Gastrocnemius medialis (tissue), 4 donors: ENCODE measurements at regions not wholly inside any gene's neighbourhood (a gene's known extent, or its start where the extent isn't known, plus 50 kb on each side); places are given as distances from the start of the nearest gene placed in this dataset.

ENCODE experiments used
- ATAC-seq, 2 donors: fragments of 150-250 bp; one replicate each; pipeline ENCODE4 v1.9.1; 2016
- DNase-seq, 2 donors: peaks; one replicate each; pipeline ENCODE4 v3.0.0-alpha.2; 2019
- H3K27ac ChIP-seq, 4 donors: fragments of 200-600 bp; sonication (generic); 1 replicate in 1 of 4; 2 replicates in 3 of 4; pipeline ENCODE4 v1.5.1; 2016 to 2018; ENCODE audit warnings: mild to moderate bottlenecking in 2 of 4, moderate library complexity in 1 of 4
- H3K27me3 ChIP-seq, 3 donors: fragments of 200-600 bp; sonication (generic) in 2 of 3; 1 replicate in 1 of 3; 2 replicates in 2 of 3; pipeline versions ENCODE4 v1.5.1 to v1.6.0; 2016 to 2019; ENCODE audit warnings: mild to moderate bottlenecking in 1 of 3, moderate library complexity in 1 of 3
- H3K36me3 ChIP-seq, 2 donors: fragments of 200-600 bp; sonication (generic) in 1 of 2; one replicate each; pipeline ENCODE4 v1.5.1; 2017 to 2018
- H3K4me1 ChIP-seq, 2 donors: fragments of 200-600 bp; sonication (generic) in 1 of 2; one replicate each; pipeline ENCODE4 v1.5.1; 2016 to 2017; ENCODE audit warnings: mild to moderate bottlenecking in 2 of 2
- H3K4me3 ChIP-seq, 4 donors: fragments of 200-600 bp; sonication (generic) in 3 of 4; 1 replicate in 1 of 4; 2 replicates in 3 of 4; pipeline ENCODE4 v1.5.1; 2016 to 2019; ENCODE audit warnings: mild to moderate bottlenecking in 2 of 4
- H3K9me3 ChIP-seq, 3 donors: fragments of 200-600 bp; sonication (generic) in 2 of 3; 1 replicate in 1 of 3; 2 replicates in 2 of 3; pipeline ENCODE4 v1.5.1; 2016 to 2019
- CTCF ChIP-seq, 5 experiments: fragments of 450-650 bp in 3 of 5; fragments of 200-600 bp in 2 of 5; sonication (generic) in 2 of 5; IDR thresholded peaks in 4 of 5; conservative IDR thresholded peaks in 1 of 5; 1 replicate in 4 of 5; 2 replicates in 1 of 5; pipeline ENCODE4 v1.5.1; 2016 to 2019; ENCODE audit warnings: antibody characterized with exemption in 5 of 5, mild to moderate bottlenecking in 3 of 5, moderate library complexity in 3 of 5
- POLR2A ChIP-seq, 2 donors: fragments of 450-650 bp; IDR thresholded peaks; one replicate each; pipeline ENCODE4 v1.6.1; 2017; ENCODE audit warnings: antibody characterized with exemption in 2 of 2, mild to moderate bottlenecking in 2 of 2, moderate library complexity in 2 of 2
- in situ Hi-C, 4 donors: fragments of 200-750 bp; cut with MboI; loops; one replicate each; pipeline versions ENCODE4 v1.15.0 to v1.8.0; 2017; ENCODE audit warnings: low sequenced_read_pairs in 4 of 4
- intact Hi-C: fragments of 100-400 bp; cut with DNase I; formaldehyde crosslinking; loops from one replicate; pipeline ENCODE4 v1.15.1; 2023; ENCODE audit warnings: low total_unique reads

- in situ Hi-C loops, result no loop called here
- DNase-seq (no peak), ATAC-seq (no peak)
- Histone ChIP-seq H3K9me3 (no peaks in the 10 kb centered on the region), H3K4me1 (no peaks in the 10 kb centered on the region), H3K27me3 (no peaks in the 10 kb centered on the region), H3K36me3 (no peaks in the 10 kb centered on the region), H3K4me3 (no peak overlapping the region), H3K27ac (no peak overlapping the region)
- intact Hi-C loops, result no loop called here
- TF ChIP-seq POLR2A (IDR thresholded peaks at IDR 0.05) (no peak), CTCF (IDR thresholded peaks at IDR 0.05 in 4 of 5, conservative IDR thresholded peaks at IDR 0.05 in 1 of 5) (no peak)
Observed at GRCh38 chr13:39811051-39811450, 155.6 kb downstream of the COG6 start.

- in situ Hi-C loops (no loop called here), intact Hi-C loops (no loop called here)
- no peak for TF ChIP-seq CTCF (IDR thresholded peaks at IDR 0.05 in 4 of 5, conservative IDR thresholded peaks at IDR 0.05 in 1 of 5)
- no peak for TF ChIP-seq POLR2A (IDR thresholded peaks at IDR 0.05)
- Histone ChIP-seq H3K36me3 (no peaks in the 10 kb centered on the region), H3K4me3 (no peak overlapping the region), H3K27me3 (no peaks in the 10 kb centered on the region), H3K27ac (no peak overlapping the region), H3K4me1 (no peaks in the 10 kb centered on the region), H3K9me3 (no peaks in the 10 kb centered on the region)
- ATAC-seq, result no peak
- DNase-seq, result no peak
Observed at GRCh38 chr13:39811696-39812095, 156.2 kb downstream of the COG6 start.

DNA sequence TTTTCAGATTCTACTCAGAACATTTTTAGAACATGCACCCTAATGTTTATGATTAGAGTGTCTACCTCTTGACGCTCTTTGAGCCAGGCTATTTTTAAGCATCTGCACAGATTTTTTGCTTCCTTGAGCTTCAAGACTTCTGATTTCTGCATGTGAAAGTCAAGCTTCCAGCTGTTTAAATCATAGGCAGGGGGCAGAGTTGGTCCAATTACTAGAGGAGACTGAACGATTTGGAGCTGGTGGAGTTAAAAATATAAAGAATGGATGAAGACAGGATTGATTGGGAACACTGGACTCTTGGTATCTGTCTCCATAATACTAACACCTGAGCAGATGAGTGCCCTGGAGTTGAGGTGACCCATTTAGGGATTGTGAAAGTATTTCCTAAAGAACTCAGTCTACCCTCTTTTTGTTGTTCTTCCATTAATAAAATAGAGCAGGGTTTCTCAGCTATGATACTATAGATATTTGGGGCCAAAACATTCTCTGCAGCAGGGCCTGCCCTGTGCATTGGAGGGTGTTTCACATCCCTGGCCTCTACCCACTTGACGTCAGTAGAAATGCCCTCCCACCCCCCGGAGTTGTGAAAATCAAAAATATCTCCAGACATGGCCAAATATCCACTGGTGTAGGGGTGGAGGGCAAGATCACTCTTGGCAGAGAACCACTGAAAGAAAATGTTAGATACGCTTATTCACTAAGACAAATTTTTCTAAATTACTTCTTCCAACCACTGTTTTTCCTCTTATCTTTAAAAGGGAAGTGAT is 160.1 kb downstream of the COG6 start:
- in situ Hi-C loops, result no loop called here
- TF ChIP-seq POLR2A (IDR thresholded peaks at IDR 0.05) (no peak), CTCF (IDR thresholded peaks at IDR 0.05 in 4 of 5, conservative IDR thresholded peaks at IDR 0.05 in 1 of 5) (no peak)
- no peaks in the 10 kb centered on the region for H3K4me1 ChIP-seq
- intact Hi-C loops, result no loop called here
- H3K36me3 ChIP-seq, result no peaks in the 10 kb centered on the region
- no peak for DNase-seq
- H3K27me3 ChIP-seq, result no peaks in the 10 kb centered on the region
- H3K9me3 ChIP-seq, result no peaks in the 10 kb centered on the region
- H3K4me3 ChIP-seq, result no peak overlapping the region
- ATAC-seq, result no peak
- no peak overlapping the region for H3K27ac ChIP-seq

GRCh38 chr13:39816936-39817335 is 161.5 kb downstream of the COG6 start:
- intact Hi-C loops, result no loop called here
- no peak for ATAC-seq

More at GRCh38 chr13:39816936-39817335, 161.5 kb downstream of the COG6 start:
- Histone ChIP-seq H3K27ac (no peak overlapping the region), H3K4me1 (no peaks in the 10 kb centered on the region), H3K27me3 (no peaks in the 10 kb centered on the region), H3K4me3 (no peak overlapping the region), H3K36me3 (no peaks in the 10 kb centered on the region), H3K9me3 (no peaks in the 10 kb centered on the region)
- in situ Hi-C loops, result no loop called here
- TF ChIP-seq CTCF (IDR thresholded peaks at IDR 0.05 in 4 of 5, conservative IDR thresholded peaks at IDR 0.05 in 1 of 5) (no peak), POLR2A (IDR thresholded peaks at IDR 0.05) (no peak)
- DNase-seq, result no peak
